Caco-2 (cell line): ENCODE measurements at regions not wholly inside any gene's neighbourhood (a gene's known extent, or its start where the extent isn't known, plus 50 kb on each side); places are given as distances from the start of the nearest gene placed in this dataset.
"Not testable (repeated sequence)": the region's sequence is repeated elsewhere in the genome, so short reads cannot be mapped to it uniquely, and the experiment has no call there.

ENCODE experiments used
- BruUV-seq: library from RNA; stranded (reverse); fragments of 400-500 nt; replicated peaks from 2 replicates; lab custom pipeline; 2021; lab: Mats Ljungman, UMichigan
- CTCF ChIA-PET: fragments of 300-600 bp; sonication (Branson Sonifier 250); formaldehyde crosslinking; loops from one replicate; lab custom pipeline; 2022; ENCODE audit warnings: antibody characterized with exemption; lab: Charles Lee
- POLR2A ChIA-PET: fragments of 300-600 bp; sonication (Branson Sonifier 250); formaldehyde crosslinking; loops from one replicate; lab custom pipeline; 2022; ENCODE audit warnings: antibody characterized with exemption; lab: Charles Lee
- DNase-seq, 2 experiments: peaks; one replicate each; pipeline versions ENCODE4 v3.0.0 to v3.0.0-alpha.2; 2020 to 2022
- H3K27me3 ChIP-seq: replicated peaks from 2 replicates; pipeline ENCODE4 v1.6.0; 2011; ENCODE audit warnings: low read length; ENCODE audit not compliant: control insufficient read depth, insufficient read depth
- H3K36me3 ChIP-seq: 2 replicates; pipeline ENCODE4 v1.5.1; 2011; ENCODE audit warnings: low read length; ENCODE audit not compliant: control insufficient read depth, insufficient read depth
- H3K4me1 ChIP-seq: fragments of 250-450 bp; sonication (Bioruptor Pico); 2 replicates; pipeline ENCODE4 v1.5.1; 2020; ENCODE audit warnings: mild to moderate bottlenecking
- H3K4me3 ChIP-seq: 2 replicates; pipeline ENCODE4 v1.5.1; 2011; ENCODE audit warnings: low read depth, mild to moderate bottlenecking, control low read depth, low read length
- H3K9me3 ChIP-seq: fragments of 250-450 bp; sonication (Bioruptor Pico); 2 replicates; pipeline ENCODE4 v1.5.1; 2020; ENCODE audit warnings: mild to moderate bottlenecking, moderate library complexity
- H3K27ac Mint-ChIP-seq: one replicate; pipeline ENCODE4 v1.8.0; 2022; ENCODE audit warnings: mixed read lengths; ENCODE audit not compliant: unreplicated experiment
- H3K27me3 Mint-ChIP-seq: one replicate; pipeline ENCODE4 v1.8.0; 2022; ENCODE audit warnings: mixed read lengths; ENCODE audit not compliant: insufficient read depth, unreplicated experiment
- H3K36me3 Mint-ChIP-seq: one replicate; pipeline ENCODE4 v1.8.0; 2022; ENCODE audit warnings: mild to moderate bottlenecking, mixed read lengths; ENCODE audit not compliant: insufficient read depth, unreplicated experiment
- H3K4me1 Mint-ChIP-seq: one replicate; pipeline ENCODE4 v1.8.0; 2022; ENCODE audit warnings: low read depth, mixed read lengths; ENCODE audit not compliant: unreplicated experiment
- H3K4me3 Mint-ChIP-seq: one replicate; pipeline ENCODE4 v1.8.0; 2022; ENCODE audit warnings: mild to moderate bottlenecking, moderate library complexity, mixed read lengths; ENCODE audit not compliant: unreplicated experiment
- H3K9me3 Mint-ChIP-seq: one replicate; pipeline ENCODE4 v1.8.0; 2022; ENCODE audit warnings: mixed read lengths; ENCODE audit not compliant: unreplicated experiment
- CTCF ChIP-seq, 2 experiments: fragments of 200-600 bp in 1 of 2; IDR thresholded peaks; 1 replicate in 1 of 2; 2 replicates in 1 of 2; pipeline versions ENCODE4 v1.5.1 to v1.8.0; 2011 to 2022; ENCODE audit warnings: antibody characterized with exemption in 1 of 2, control low read depth in 1 of 2, inconsistent platforms in 1 of 2, low read depth in 1 of 2, low read length in 1 of 2, mild to moderate bottlenecking in 1 of 2, moderate library complexity in 1 of 2; ENCODE audit not compliant: insufficient read depth in 1 of 2, severe bottlenecking in 1 of 2, unreplicated experiment in 1 of 2
- intact Hi-C: fragments of 100-400 bp; cut with micrococcal nuclease; formaldehyde crosslinking; loops from one replicate; pipeline ENCODE4 v1.10.0; 2022; ENCODE audit not compliant: unreplicated experiment

- Mint-ChIP-seq H3K4me1 (no peaks in the 10 kb centered on the region), H3K4me3 (no peak overlapping the region), H3K36me3 (no peaks in the 10 kb centered on the region), H3K27ac (no peak overlapping the region), H3K27me3 (peaks cover 14% of the 10 kb centered on the region), H3K9me3 (no peaks in the 10 kb centered on the region)
- no TSS peak for BruUV-seq
- Histone ChIP-seq H3K4me1 (no peaks in the 10 kb centered on the region), H3K27me3 (no peaks in the 10 kb centered on the region), H3K9me3 (no peaks in the 10 kb centered on the region), H3K4me3 (no peak overlapping the region), H3K36me3 (no peaks in the 10 kb centered on the region)
- intact Hi-C loops: no loop called here
- TF ChIP-seq CTCF (IDR thresholded peaks at IDR 0.05; ENCODE audit: insufficient read depth in 1 of 2, low read depth in 1 of 2, low read length in 1 of 2, severe bottlenecking in 1 of 2, unreplicated experiment in 1 of 2): no peak
- CTCF ChIA-PET: no interaction called here
- DNase-seq: no peak
- POLR2A ChIA-PET: no interaction called here
These were observed 302.0 kb downstream of the AGTPBP1 start for GRCh38 chr9:85439791-85440190.

GRCh38 chr9:85433956-85434355 is 307.8 kb downstream of the AGTPBP1 start:
- DNase-seq, H3K4me3 Mint-ChIP-seq, H3K27me3 Mint-ChIP-seq, H3K9me3 Mint-ChIP-seq, H3K4me1 Mint-ChIP-seq, H3K9me3 ChIP-seq, CTCF ChIA-PET, intact Hi-C loops, H3K36me3 ChIP-seq, H3K4me1 ChIP-seq, H3K36me3 Mint-ChIP-seq, BruUV-seq, H3K27me3 ChIP-seq, H3K4me3 ChIP-seq, POLR2A ChIA-PET, H3K27ac Mint-ChIP-seq: not testable (repeated sequence)

GRCh38 chr9:85433551-85433950 is 308.2 kb downstream of the AGTPBP1 start:
- peaks cover 13% of the 10 kb centered on the region for H3K27me3 Mint-ChIP-seq
- H3K36me3 Mint-ChIP-seq, DNase-seq, H3K9me3 Mint-ChIP-seq, CTCF ChIA-PET, H3K36me3 ChIP-seq, H3K9me3 ChIP-seq, intact Hi-C loops, H3K27ac Mint-ChIP-seq, BruUV-seq, POLR2A ChIA-PET, H3K4me1 Mint-ChIP-seq, H3K27me3 ChIP-seq, H3K4me3 Mint-ChIP-seq, H3K4me3 ChIP-seq, H3K4me1 ChIP-seq: not testable (repeated sequence)

- Mint-ChIP-seq H3K36me3 (no peaks in the 10 kb centered on the region), H3K9me3 (no peaks in the 10 kb centered on the region), H3K4me3 (no peak overlapping the region), H3K27me3 (peaks cover 13% of the 10 kb centered on the region), H3K4me1 (no peaks in the 10 kb centered on the region), H3K27ac (no peak overlapping the region)
- ChIA-PET CTCF (no interaction called here), POLR2A (no interaction called here)
- TF ChIP-seq CTCF (IDR thresholded peaks at IDR 0.05; ENCODE audit: insufficient read depth in 1 of 2, low read depth in 1 of 2, low read length in 1 of 2, severe bottlenecking in 1 of 2, unreplicated experiment in 1 of 2): no peak
- no peaks in the 10 kb centered on the region for H3K4me1 ChIP-seq
- no peaks in the 10 kb centered on the region for H3K27me3 ChIP-seq
- no peak for DNase-seq
- intact Hi-C loops: no loop called here
- no peak overlapping the region for H3K4me3 ChIP-seq
- H3K9me3 ChIP-seq: no peaks in the 10 kb centered on the region
- no peaks in the 10 kb centered on the region for H3K36me3 ChIP-seq
- BruUV-seq: no TSS peak
These were observed 308.7 kb downstream of the AGTPBP1 start for GRCh38 chr9:85433046-85433445.
